ENCODE measurements at regions not wholly inside any gene's neighbourhood (a gene's known extent, or its start where the extent isn't known, plus 50 kb on each side); places are given as distances from the start of the nearest gene placed in this dataset.

- TF ChIP-seq POLR2A (IDR thresholded peaks at IDR 0.05) (no peak), CTCF (IDR thresholded peaks at IDR 0.05 in 4 of 5, conservative IDR thresholded peaks at IDR 0.05 in 1 of 5) (no peak)
- H3K27me3 ChIP-seq: no peaks in the 10 kb centered on the region
- no peak overlapping the region for H3K4me3 ChIP-seq
- ATAC-seq (no peak), DNase-seq (no peak)
- intact Hi-C loops (cut with DNase I; ENCODE audit: low total_unique reads): no loop called here
- H3K36me3 ChIP-seq: no peaks in the 10 kb centered on the region
- H3K4me1 ChIP-seq: no peaks in the 10 kb centered on the region
- no peak overlapping the region for H3K27ac ChIP-seq
- no peaks in the 10 kb centered on the region for H3K9me3 ChIP-seq
- in situ Hi-C loops (cut with MboI; ENCODE audit: low sequenced_read_pairs in 4 of 4): no loop called here
Measured at GRCh38 chr12:108035372-108035771, 93.7 kb upstream of the WSCD2 start.

GRCh38 chr12:108037960-108038359 lies 91.1 kb upstream of the WSCD2 start:
- no peak overlapping the region for H3K27ac ChIP-seq
- peaks cover 0 to 3% of the 10 kb centered on the region in 2 donors for H3K4me1 ChIP-seq
- no peaks in the 10 kb centered on the region for H3K36me3 ChIP-seq
- intact Hi-C loops (cut with DNase I; ENCODE audit: low total_unique reads) (no loop called here), in situ Hi-C loops (cut with MboI; ENCODE audit: low sequenced_read_pairs in 4 of 4) (no loop called here)
- DNase-seq (no peak), ATAC-seq (no peak)
- H3K27me3 ChIP-seq: no peaks in the 10 kb centered on the region
- TF ChIP-seq CTCF (IDR thresholded peaks at IDR 0.05 in 4 of 5, conservative IDR thresholded peaks at IDR 0.05 in 1 of 5): no peak
- no peak for TF ChIP-seq POLR2A (IDR thresholded peaks at IDR 0.05)
- no peak overlapping the region for H3K4me3 ChIP-seq
- H3K9me3 ChIP-seq: no peaks in the 10 kb centered on the region

GRCh38 chr12:108039794-108040193 lies 89.3 kb upstream of the WSCD2 start:
- intact Hi-C loops (cut with DNase I; ENCODE audit: low total_unique reads) (no loop called here), in situ Hi-C loops (cut with MboI; ENCODE audit: low sequenced_read_pairs in 4 of 4) (no loop called here)
- peaks cover 0 to 3% of the 10 kb centered on the region in 2 donors for H3K4me1 ChIP-seq
- ATAC-seq (no peak), DNase-seq (no peak)
- H3K27me3 ChIP-seq: no peaks in the 10 kb centered on the region
- H3K9me3 ChIP-seq: no peaks in the 10 kb centered on the region
- no peak for TF ChIP-seq CTCF (IDR thresholded peaks at IDR 0.05 in 4 of 5, conservative IDR thresholded peaks at IDR 0.05 in 1 of 5)
- TF ChIP-seq POLR2A (IDR thresholded peaks at IDR 0.05): no peak
- no peak overlapping the region for H3K27ac ChIP-seq
- no peaks in the 10 kb centered on the region for H3K36me3 ChIP-seq
- no peak overlapping the region for H3K4me3 ChIP-seq

- H3K4me1 ChIP-seq: peaks cover 0 to 3% of the 10 kb centered on the region in 2 donors
- H3K27me3 ChIP-seq: no peaks in the 10 kb centered on the region
- DNase-seq (no peak), ATAC-seq (no peak)
- in situ Hi-C loops (cut with MboI; ENCODE audit: low sequenced_read_pairs in 4 of 4) (no loop called here), intact Hi-C loops (cut with DNase I; ENCODE audit: low total_unique reads) (no loop called here)
- H3K27ac ChIP-seq: no peak overlapping the region
- no peaks in the 10 kb centered on the region for H3K36me3 ChIP-seq
- TF ChIP-seq CTCF (IDR thresholded peaks at IDR 0.05 in 4 of 5, conservative IDR thresholded peaks at IDR 0.05 in 1 of 5): no peak
- TF ChIP-seq POLR2A (IDR thresholded peaks at IDR 0.05): no peak
- H3K4me3 ChIP-seq: no peak overlapping the region
- H3K9me3 ChIP-seq: no peaks in the 10 kb centered on the region
Measured at GRCh38 chr12:108040947-108041346, 88.1 kb upstream of the WSCD2 start.

GRCh38 chr12:108043286-108043685 lies 85.8 kb upstream of the WSCD2 start:
- no peaks in the 10 kb centered on the region for H3K9me3 ChIP-seq
- H3K4me1 ChIP-seq: peaks cover 0 to 3% of the 10 kb centered on the region in 2 donors
- intact Hi-C loops (cut with DNase I; ENCODE audit: low total_unique reads) (no loop called here), in situ Hi-C loops (cut with MboI; ENCODE audit: low sequenced_read_pairs in 4 of 4) (no loop called here)
- DNase-seq: no peak
- no peak for ATAC-seq
- no peaks in the 10 kb centered on the region for H3K27me3 ChIP-seq
- no peak overlapping the region for H3K4me3 ChIP-seq
- no peak overlapping the region for H3K27ac ChIP-seq
- no peak for TF ChIP-seq CTCF (IDR thresholded peaks at IDR 0.05 in 4 of 5, conservative IDR thresholded peaks at IDR 0.05 in 1 of 5)
- no peaks in the 10 kb centered on the region for H3K36me3 ChIP-seq

All from gastrocnemius medialis (tissue), 4 donors.